H1 (cell line): ENCODE measurements at regions not wholly inside any gene's neighbourhood (a gene's known extent, or its start where the extent isn't known, plus 50 kb on each side); places are given as distances from the start of the nearest gene placed in this dataset.

ENCODE experiments used
- CTCF ChIA-PET: fragments of 300-600 bp; sonication (Branson Sonifier 250); formaldehyde crosslinking; loops from one replicate; lab custom pipeline; 2021; ENCODE audit not compliant: partially characterized antibody; lab: Charles Lee
- POLR2A ChIA-PET: fragments of 300-600 bp; sonication (Branson Sonifier 250); formaldehyde crosslinking; loops from one replicate; lab custom pipeline; 2021; ENCODE audit warnings: inconsistent platforms; ENCODE audit not compliant: partially characterized antibody; lab: Charles Lee
- DNase-seq, 2 experiments: peaks; one replicate each; pipeline versions ENCODE4 v3.0.0 to v3.0.0-alpha.2; 2010 to 2022; ENCODE audit warnings: low spot score in 2 of 2, low read depth in 1 of 2, mixed read lengths in 1 of 2
- FAIRE-seq: peaks from 2 replicates; lab custom pipeline; 2011; peaks lifted over from hg19 to GRCh38; lab: Jason Lieb, UNC
- H2AFZ ChIP-seq: 2 replicates; pipeline ENCODE4 v1.8.1; 2012; ENCODE audit warnings: low read length, inconsistent platforms
- H2AK5ac ChIP-seq: 2 replicates; pipeline ENCODE4 v1.6.1; 2013; ENCODE audit warnings: low read depth, low read length
- H2BK120ac ChIP-seq: replicated peaks from 2 replicates; pipeline ENCODE3; 2013; ENCODE audit warnings: low read depth, low read length, inconsistent platforms
- H2BK12ac ChIP-seq: 2 replicates; pipeline ENCODE4 v1.6.1; 2013; ENCODE audit warnings: low read depth, low read length
- H2BK15ac ChIP-seq: 2 replicates; pipeline ENCODE4 v1.6.1; 2013; ENCODE audit warnings: low read length
- H2BK20ac ChIP-seq: 2 replicates; pipeline ENCODE4 v1.6.1; 2013; ENCODE audit warnings: low read length
- H2BK5ac ChIP-seq: 2 replicates; pipeline ENCODE4 v1.6.1; 2013; ENCODE audit warnings: low read depth, low read length
- H3K14ac ChIP-seq: 2 replicates; pipeline ENCODE4 v1.6.1; 2013; ENCODE audit warnings: inconsistent platforms; ENCODE audit not compliant: insufficient read length
- H3K18ac ChIP-seq: 2 replicates; pipeline ENCODE4 v1.6.1; 2013; ENCODE audit warnings: low read length; ENCODE audit errors: extremely low read depth
- H3K23ac ChIP-seq: 2 replicates; pipeline ENCODE4 v1.6.1; 2013; ENCODE audit warnings: inconsistent platforms; ENCODE audit not compliant: insufficient read length
- H3K23me2 ChIP-seq: 2 replicates; pipeline ENCODE4 v1.6.1; 2013; ENCODE audit warnings: low read depth, low read length
- H3K27ac ChIP-seq: 2 replicates; pipeline ENCODE4 v1.6.1; 2011; ENCODE audit warnings: low read depth, low read length, inconsistent platforms
- H3K27me3 ChIP-seq, 4 experiments: replicated peaks in 1 of 4; 1 replicate in 1 of 4; 2 replicates in 3 of 4; pipeline versions ENCODE4 v1.6.1 to v1.8.1; 2011 to 2013; ENCODE audit warnings: low read length in 3 of 4, mild to moderate bottlenecking in 3 of 4, inconsistent platforms in 2 of 4, mixed read lengths in 2 of 4, moderate library complexity in 1 of 4; ENCODE audit not compliant: control insufficient read depth in 3 of 4, insufficient read depth in 3 of 4; ENCODE audit errors: extremely low read depth in 1 of 4
- H3K36me3 ChIP-seq, 4 experiments: 2 replicates each; pipeline versions ENCODE4 v1.6.1 to v1.8.1; 2011 to 2013; ENCODE audit warnings: mild to moderate bottlenecking in 4 of 4, low read length in 3 of 4, moderate library complexity in 2 of 4, control low read depth in 1 of 4, inconsistent platforms in 1 of 4; ENCODE audit not compliant: insufficient read depth in 4 of 4, control insufficient read depth in 2 of 4
- H3K4ac ChIP-seq: replicated peaks from 2 replicates; pipeline ENCODE3; 2013; ENCODE audit warnings: low read length, low read depth, mixed read lengths, inconsistent platforms; ENCODE audit not compliant: insufficient read length
- H3K4me1 ChIP-seq, 4 experiments: replicated peaks in 1 of 4; 1 replicate in 1 of 4; 2 replicates in 3 of 4; pipeline versions ENCODE4 v1.6.1 to v1.8.1; 2011 to 2013; ENCODE audit warnings: low read length in 3 of 4, inconsistent platforms in 2 of 4, mixed read lengths in 1 of 4; ENCODE audit not compliant: insufficient read depth in 4 of 4, control insufficient read depth in 3 of 4
- H3K4me2 ChIP-seq, 2 experiments: 2 replicates each; pipeline versions ENCODE4 v1.6.1 to v1.8.1; 2011 to 2013; ENCODE audit warnings: low read depth in 2 of 2, low read length in 2 of 2, control low read depth in 1 of 2, inconsistent platforms in 1 of 2, mild to moderate bottlenecking in 1 of 2; ENCODE audit not compliant: insufficient read depth in 1 of 2
- H3K4me3 ChIP-seq, 4 experiments: fragments of 200-600, 300-600 bp in 1 of 4; sonication (generic), shearing (Covaris generic), sonication (Bioruptor Twin) in 1 of 4; 2 replicates each; pipeline versions ENCODE4 v1.5.1 to v1.8.1; 2011 to 2016; ENCODE audit warnings: low read length in 4 of 4, low read depth in 3 of 4, control low read depth in 2 of 4, inconsistent platforms in 2 of 4, mild to moderate bottlenecking in 2 of 4, mixed read lengths in 1 of 4, moderate library complexity in 1 of 4; ENCODE audit not compliant: insufficient read depth in 2 of 4; ENCODE audit errors: extremely low read depth in 1 of 4
- H3K56ac ChIP-seq: replicated peaks from 2 replicates; pipeline ENCODE3; 2013; ENCODE audit warnings: low read depth, mild to moderate bottlenecking, mixed read lengths, low read length, inconsistent platforms; ENCODE audit not compliant: insufficient read length
- H3K79me1 ChIP-seq: 2 replicates; pipeline ENCODE4 v1.6.1; 2013; ENCODE audit warnings: low read depth, low read length, control low read depth
- H3K79me2 ChIP-seq, 2 experiments: 2 replicates each; pipeline versions ENCODE4 v1.6.1 to v1.8.1; 2012 to 2013; ENCODE audit warnings: low read length in 2 of 2, mild to moderate bottlenecking in 2 of 2, inconsistent platforms in 1 of 2; ENCODE audit not compliant: insufficient read depth in 2 of 2, control insufficient read depth in 1 of 2
- H3K9ac ChIP-seq, 4 experiments: replicated peaks in 1 of 4; 1 replicate in 1 of 4; 2 replicates in 3 of 4; pipeline versions ENCODE4 v1.6.1 to v1.8.1; 2011 to 2013; ENCODE audit warnings: low read depth in 3 of 4, low read length in 3 of 4, control low read depth in 2 of 4, mild to moderate bottlenecking in 2 of 4, moderate library complexity in 2 of 4, inconsistent platforms in 1 of 4; ENCODE audit errors: extremely low read depth in 1 of 4
- H3K9me3 ChIP-seq, 2 experiments: 2 replicates each; pipeline versions ENCODE4 v1.6.1 to v1.8.1; 2012 to 2013; ENCODE audit warnings: mild to moderate bottlenecking in 2 of 2, moderate library complexity in 2 of 2, control low read depth in 1 of 2, inconsistent platforms in 1 of 2, low read depth in 1 of 2, low read length in 1 of 2, mixed read lengths in 1 of 2; ENCODE audit not compliant: insufficient read depth in 2 of 2
- H4K20me1 ChIP-seq, 2 experiments: replicated peaks in 1 of 2; 2 replicates each; pipeline versions ENCODE3 to v1.8.1; 2011 to 2013; ENCODE audit warnings: inconsistent platforms in 2 of 2, low read length in 2 of 2, mild to moderate bottlenecking in 1 of 2; ENCODE audit not compliant: insufficient read depth in 2 of 2, control insufficient read depth in 1 of 2
- H4K5ac ChIP-seq: 2 replicates; pipeline ENCODE4 v1.6.1; 2013; ENCODE audit warnings: low read length, low read depth, mixed read lengths, inconsistent platforms; ENCODE audit not compliant: insufficient read length
- H4K8ac ChIP-seq: 2 replicates; pipeline ENCODE4 v1.8.0; 2013; ENCODE audit warnings: mild to moderate bottlenecking, moderate library complexity, low read length, inconsistent platforms; ENCODE audit not compliant: insufficient read depth; ENCODE audit errors: extremely low read depth
- H4K91ac ChIP-seq: replicated peaks from 2 replicates; pipeline ENCODE3; 2013; ENCODE audit warnings: low read length, mixed read lengths, inconsistent platforms; ENCODE audit not compliant: insufficient read length
- CBX5 ChIP-seq: fragments of 300-800, 300-1000 bp; sonication (generic); IDR thresholded peaks from 2 replicates; pipeline ENCODE4 v1.7.1; 2016; ENCODE audit warnings: antibody characterized with exemption, low read length, low read depth
- WGBS, 2 experiments: shearing (Covaris generic) in 1 of 2; methylation state at CpG; one replicate each; pipeline versions ENCODE4 v1.1.6 to v1.1.7; 2013 to 2015; ENCODE audit warnings: low lambda C conversion rate in 2 of 2, mixed read lengths in 2 of 2, inconsistent platforms in 1 of 2, low coverage in 1 of 2, missing lambda C conversion rate in 1 of 2; ENCODE audit not compliant: insufficient replicate concordance in 2 of 2, insufficient coverage in 1 of 2, insufficient read length in 1 of 2; ENCODE audit errors: extremely low coverage in 1 of 2, missing lambda C conversion rate in 1 of 2; 5-methylcytosine and 5-hydroxymethylcytosine counted together

- H3K79me1 ChIP-seq = no peaks in the 10 kb centered on the region
- POLR2A ChIA-PET = no interaction called here
- no peaks in the 10 kb centered on the region for H4K20me1 ChIP-seq
These were observed 881.4 kb downstream of the UQCRFS1 start for GRCh38 chr19:28331596-28331995.

More at GRCh38 chr19:28331596-28331995, 881.4 kb downstream of the UQCRFS1 start:
- H3K9ac ChIP-seq = no peak overlapping the region
- H2AK5ac ChIP-seq = no peak overlapping the region
- no peaks in the 10 kb centered on the region for H3K4me1 ChIP-seq
- TF ChIP-seq CBX5 = no peak
- H3K79me2 ChIP-seq = no peaks in the 10 kb centered on the region
- H2BK120ac ChIP-seq = no peak overlapping the region
- no peak overlapping the region for H3K27ac ChIP-seq
- H3K27me3 ChIP-seq = no peaks in the 10 kb centered on the region
- H3K56ac ChIP-seq = no peak overlapping the region
- H2BK5ac ChIP-seq = no peak overlapping the region
- no peak overlapping the region for H3K23ac ChIP-seq
- DNase-seq (no peak), FAIRE-seq (no peak)
- H4K5ac ChIP-seq = no peak overlapping the region
- no peak overlapping the region for H3K18ac ChIP-seq
- H3K23me2 ChIP-seq = no peaks in the 10 kb centered on the region
- peaks cover 5 to 7% of the 10 kb centered on the region in 2 experiments; a peak in 2 of 4 replicates for H3K9me3 ChIP-seq
- no peak overlapping the region for H2BK20ac ChIP-seq
- no peak overlapping the region for H2BK12ac ChIP-seq
- no peak overlapping the region for H2BK15ac ChIP-seq
- no peak overlapping the region for H4K91ac ChIP-seq
- H3K4me3 ChIP-seq = no peak overlapping the region
- no peak overlapping the region for H3K4ac ChIP-seq
- H4K8ac ChIP-seq = no peak overlapping the region
- H3K36me3 ChIP-seq = no peaks in the 10 kb centered on the region
- H2AFZ ChIP-seq = no peak overlapping the region
- no peak overlapping the region for H3K4me2 ChIP-seq
- no peak overlapping the region for H3K14ac ChIP-seq
- 84% methylated on average over 7 of the region's 7 CpGs; no CpG with 5 or more reads in 1 of the 2 experiments for WGBS, 2 experiments
- CTCF ChIA-PET = interaction anchor here (1.0 to 1.4 kb wide), 6 partner anchors 8 to 561 kb away, joined by 3 to 4 read pairs (median 3); no protein-coding TSS in a partner anchor
